Esophagus squamous epithelium (tissue), 5 donors: ENCODE measurements at regions not wholly inside any gene's neighbourhood (a gene's known extent, or its start where the extent isn't known, plus 50 kb on each side); places are given as distances from the start of the nearest gene placed in this dataset.

ENCODE experiments used
- DNase-seq: peaks from one replicate; lab custom pipeline; 2025; lab: John Stamatoyannopoulos, UW
- H3K27ac ChIP-seq, 4 donors: fragments of 200-600 bp; sonication (generic); one replicate each; pipeline ENCODE4 v1.5.1; 2016 to 2019; ENCODE audit warnings: mild to moderate bottlenecking in 1 of 4
- H3K27me3 ChIP-seq, 4 donors: fragments of 200-600 bp; sonication (generic); 1 replicate in 3 of 4; 2 replicates in 1 of 4; pipeline versions ENCODE4 v1.5.1 to v1.6.0; 2017 to 2021; ENCODE audit warnings: antibody characterized with exemption in 1 of 4
- H3K36me3 ChIP-seq, 3 donors: fragments of 200-600 bp; sonication (generic); one replicate each; pipeline ENCODE4 v1.5.1; 2016 to 2019
- H3K4me1 ChIP-seq, 3 donors: fragments of 200-600 bp; sonication (generic); one replicate each; pipeline ENCODE4 v1.5.1; 2017 to 2019
- H3K4me3 ChIP-seq, 4 donors: fragments of 200-600 bp; sonication (generic); 1 replicate in 3 of 4; 2 replicates in 1 of 4; pipeline ENCODE4 v1.5.1; 2016 to 2019; ENCODE audit warnings: mild to moderate bottlenecking in 2 of 4, moderate library complexity in 1 of 4
- H3K9me3 ChIP-seq, 3 donors: fragments of 200-600 bp; sonication (generic); one replicate each; pipeline ENCODE4 v1.5.1; 2016 to 2019
- CTCF ChIP-seq, 6 experiments: fragments of 450-650 bp in 4 of 6; fragments of 200-600 bp in 2 of 6; sonication (generic) in 2 of 6; IDR thresholded peaks; one replicate each; pipeline ENCODE4 v1.5.1; 2016 to 2019; ENCODE audit warnings: antibody characterized with exemption in 6 of 6, mild to moderate bottlenecking in 4 of 6, moderate library complexity in 4 of 6
- POLR2A ChIP-seq, 4 donors: fragments of 450-650 bp; IDR thresholded peaks; one replicate each; pipeline ENCODE4 v1.6.1; 2017; ENCODE audit warnings: antibody characterized with exemption in 4 of 4, mild to moderate bottlenecking in 4 of 4, moderate library complexity in 3 of 4
- WGBS, 2 donors: methylation state at CpG; one replicate each; pipeline ENCODE4 v1.1.5; 2018; 5-methylcytosine and 5-hydroxymethylcytosine counted together
- intact Hi-C: fragments of 100-400 bp; cut with DNase I; formaldehyde crosslinking; loops from one replicate; pipeline ENCODE4 v1.15.0; 2022
- donor health status: DM: yes; HTN: yes; CAD: no.

GRCh38 chr1:8184301-8184700 is 133.6 kb upstream of the SLC45A1 start:
- no peak overlapping the region for H3K27ac ChIP-seq
- 86 to 95% methylated on average over 3 of the region's 3 CpGs for WGBS, 2 donors

GRCh38 chr1:8182034-8182761 is 135.7 kb upstream of the SLC45A1 start:
- DNase-seq = no peak
- Histone ChIP-seq H3K4me1 (peaks cover 0 to 13% (median 0%) of the 10 kb centered on the region in 3 donors), H3K27me3 (no peaks in the 10 kb centered on the region), H3K9me3 (peaks cover 0 to 16% (median 16%) of the 10 kb centered on the region in 3 donors), H3K36me3 (no peaks in the 10 kb centered on the region), H3K4me3 (no peak overlapping the region), H3K27ac (peak overlapping the region in 2 of 4 donors; percentile 43 to 45)
- intact Hi-C loops = no loop called here
- WGBS, 2 donors = 52 to 62% methylated on average over 12 of the region's 12 CpGs
- no peak for TF ChIP-seq POLR2A (IDR thresholded peaks at IDR 0.05)
- TF ChIP-seq CTCF (IDR thresholded peaks at IDR 0.05) = no peak

More at GRCh38 chr1:8184301-8184700, 133.6 kb upstream of the SLC45A1 start:
- Histone ChIP-seq H3K4me3 (no peak overlapping the region), H3K27me3 (no peaks in the 10 kb centered on the region), H3K4me1 (peaks cover 0 to 13% (median 0%) of the 10 kb centered on the region in 3 donors), H3K9me3 (peaks cover 0 to 6% (median 6%) of the 10 kb centered on the region in 3 donors), H3K36me3 (no peaks in the 10 kb centered on the region)
- TF ChIP-seq POLR2A (IDR thresholded peaks at IDR 0.05) = no peak
- no peak for TF ChIP-seq CTCF (IDR thresholded peaks at IDR 0.05)
- intact Hi-C loops = no loop called here
- DNase-seq = no peak

- peaks cover 0 to 21% (median 6%) of the 10 kb centered on the region in 3 donors for H3K4me1 ChIP-seq
- no peaks in the 10 kb centered on the region for H3K27me3 ChIP-seq
- intact Hi-C loops = no loop called here
- 85 to 86% methylated on average over 1 of the region's 1 CpG for WGBS, 2 donors
- no peak for DNase-seq
- H3K9me3 ChIP-seq = peaks cover 0 to 16% (median 16%) of the 10 kb centered on the region in 3 donors
- H3K27ac ChIP-seq = no peak overlapping the region
- no peak overlapping the region for H3K4me3 ChIP-seq
- TF ChIP-seq CTCF (IDR thresholded peaks at IDR 0.05) = no peak
- no peak for TF ChIP-seq POLR2A (IDR thresholded peaks at IDR 0.05)
- no peaks in the 10 kb centered on the region for H3K36me3 ChIP-seq
Observed at GRCh38 chr1:8179132-8179793, 138.7 kb upstream of the SLC45A1 start.

- TF ChIP-seq CTCF (IDR thresholded peaks at IDR 0.05) (no peak), POLR2A (IDR thresholded peaks at IDR 0.05) (no peak)
Observed at GRCh38 chr1:8176279-8176678, 141.6 kb upstream of the SLC45A1 start.

GRCh38 chr1:8174807-8175206 is 143.1 kb upstream of the SLC45A1 start:
- H3K27me3 ChIP-seq = no peaks in the 10 kb centered on the region
- no peaks in the 10 kb centered on the region for H3K36me3 ChIP-seq
- peaks cover 0 to 15% (median 15%) of the 10 kb centered on the region in 3 donors for H3K9me3 ChIP-seq
- peak overlapping the region in 3 of 4 donors; percentile 55 to 82 (median 81) for H3K27ac ChIP-seq
- no peak for DNase-seq
- intact Hi-C loops = no loop called here
- TF ChIP-seq POLR2A (IDR thresholded peaks at IDR 0.05) = no peak
- TF ChIP-seq CTCF (IDR thresholded peaks at IDR 0.05) = no peak
- peaks cover 9 to 34% (median 14%) of the 10 kb centered on the region in 3 donors for H3K4me1 ChIP-seq
- H3K4me3 ChIP-seq = no peak overlapping the region
- 52 to 59% methylated on average over 4 to 5 of the region's 5 CpGs for WGBS, 2 donors

More at GRCh38 chr1:8176279-8176678, 141.6 kb upstream of the SLC45A1 start:
- H3K27me3 ChIP-seq = no peaks in the 10 kb centered on the region
- H3K4me1 ChIP-seq = peaks cover 0 to 25% (median 6%) of the 10 kb centered on the region in 3 donors
- H3K27ac ChIP-seq = peak overlapping the region in 1 of 4 donors; percentile 82
- no peak for DNase-seq
- intact Hi-C loops = no loop called here
- 70 to 75% methylated on average over 3 of the region's 3 CpGs for WGBS, 2 donors
- peaks cover 0 to 16% (median 16%) of the 10 kb centered on the region in 3 donors for H3K9me3 ChIP-seq
- H3K4me3 ChIP-seq = no peak overlapping the region
- no peaks in the 10 kb centered on the region for H3K36me3 ChIP-seq
